Prostate gland (tissue), 2 donors: ENCODE measurements at regions not wholly inside any gene's neighbourhood (a gene's known extent, or its start where the extent isn't known, plus 50 kb on each side); places are given as distances from the start of the nearest gene placed in this dataset.

ENCODE experiments used
- POLR2A ChIP-seq: fragments of 450-650 bp; IDR thresholded peaks from one replicate; pipeline ENCODE4 v1.6.1; 2016; ENCODE audit warnings: antibody characterized with exemption, mild to moderate bottlenecking
- POLR2AphosphoS5 ChIP-seq: sonication (generic); formaldehyde crosslinking; IDR thresholded peaks from one replicate; pipeline ENCODE4 v1.6.1; 2017; ENCODE audit warnings: antibody characterized with exemption
- TF ChIP-seq, protein P1 (sequence below), 4 experiments: fragments of 200-600 bp in 2 of 4; fragments of 450-650 bp in 2 of 4; sonication (generic) in 2 of 4; IDR thresholded peaks; 1 replicate in 3 of 4; 2 replicates in 1 of 4; pipeline ENCODE4 v1.5.1; 2016 to 2019; ENCODE audit warnings: antibody characterized with exemption in 4 of 4, mild to moderate bottlenecking in 2 of 4, moderate library complexity in 2 of 4

DNA sequence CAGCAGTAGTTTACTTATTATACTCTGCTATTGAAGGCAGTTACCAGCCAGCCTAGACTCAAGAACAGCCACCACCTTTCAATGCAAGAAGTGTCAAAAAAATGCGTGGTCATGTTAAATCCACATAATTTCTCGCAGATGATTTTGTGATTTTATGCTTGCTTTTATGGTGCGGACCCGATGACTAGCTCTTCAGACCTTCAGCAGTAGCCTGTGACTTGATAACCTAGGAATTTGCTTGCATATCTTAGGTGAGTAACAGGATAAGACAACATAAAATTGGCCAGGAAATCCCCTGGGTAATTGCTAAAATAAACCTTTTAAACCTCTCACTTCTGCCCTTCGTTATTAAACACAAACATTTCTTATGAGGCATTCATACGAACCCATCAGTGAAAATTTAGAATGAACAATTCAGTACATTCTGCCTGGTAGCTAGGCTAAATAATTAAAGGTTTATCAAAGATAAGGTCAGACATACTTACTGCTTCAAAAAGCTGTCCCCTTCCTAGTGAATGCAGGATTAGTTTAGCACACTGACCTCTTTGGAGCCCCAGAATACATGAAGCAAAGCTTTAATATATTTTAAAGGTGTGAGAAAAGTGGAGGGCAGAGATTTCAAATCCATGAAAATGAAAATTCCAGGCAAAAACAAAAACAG lies 798.8 kb downstream of the OTOL1 start:
- TF ChIP-seq POLR2AphosphoS5 = no peak
- TF ChIP-seq, protein P1, sequence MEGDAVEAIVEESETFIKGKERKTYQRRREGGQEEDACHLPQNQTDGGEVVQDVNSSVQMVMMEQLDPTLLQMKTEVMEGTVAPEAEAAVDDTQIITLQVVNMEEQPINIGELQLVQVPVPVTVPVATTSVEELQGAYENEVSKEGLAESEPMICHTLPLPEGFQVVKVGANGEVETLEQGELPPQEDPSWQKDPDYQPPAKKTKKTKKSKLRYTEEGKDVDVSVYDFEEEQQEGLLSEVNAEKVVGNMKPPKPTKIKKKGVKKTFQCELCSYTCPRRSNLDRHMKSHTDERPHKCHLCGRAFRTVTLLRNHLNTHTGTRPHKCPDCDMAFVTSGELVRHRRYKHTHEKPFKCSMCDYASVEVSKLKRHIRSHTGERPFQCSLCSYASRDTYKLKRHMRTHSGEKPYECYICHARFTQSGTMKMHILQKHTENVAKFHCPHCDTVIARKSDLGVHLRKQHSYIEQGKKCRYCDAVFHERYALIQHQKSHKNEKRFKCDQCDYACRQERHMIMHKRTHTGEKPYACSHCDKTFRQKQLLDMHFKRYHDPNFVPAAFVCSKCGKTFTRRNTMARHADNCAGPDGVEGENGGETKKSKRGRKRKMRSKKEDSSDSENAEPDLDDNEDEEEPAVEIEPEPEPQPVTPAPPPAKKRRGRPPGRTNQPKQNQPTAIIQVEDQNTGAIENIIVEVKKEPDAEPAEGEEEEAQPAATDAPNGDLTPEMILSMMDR (IDR thresholded peaks at IDR 0.05) = no peak
- no peak for TF ChIP-seq POLR2A
